RWPE2 (cell line): ENCODE measurements at regions not wholly inside any gene's neighbourhood (a gene's known extent, or its start where the extent isn't known, plus 50 kb on each side); places are given as distances from the start of the nearest gene placed in this dataset.

Experiments used
- ATAC-seq: fragments of 200-7000 bp; cut with Tn5 transposase; 3 replicates; pipeline ENCODE4 v1.9.1; 2021; ENCODE audit warnings: low read depth
- DNase-seq: peaks from one replicate; pipeline ENCODE4 v3.0.0-alpha.2; 2020; ENCODE audit warnings: low spot score
- H3K27ac ChIP-seq: fragments of 450-650 bp; 2 replicates; pipeline ENCODE4 v1.5.1; 2017; ENCODE audit warnings: mild to moderate bottlenecking; ENCODE audit not compliant: poor library complexity, severe bottlenecking
- H3K27me3 ChIP-seq: fragments of 250-450 bp; sonication (Bioruptor Pico); 2 replicates; pipeline ENCODE4 v1.5.1; 2021; ENCODE audit warnings: mild to moderate bottlenecking, moderate library complexity; ENCODE audit not compliant: insufficient read depth, poor library complexity, severe bottlenecking
- H3K36me3 ChIP-seq: fragments of 250-450 bp; sonication (Bioruptor Pico); 2 replicates; pipeline ENCODE4 v1.5.1; 2020; ENCODE audit warnings: low read depth, mild to moderate bottlenecking, moderate library complexity
- H3K4me1 ChIP-seq: fragments of 250-450 bp; sonication (Bioruptor Pico); 2 replicates; pipeline ENCODE4 v1.5.1; 2021; ENCODE audit warnings: mild to moderate bottlenecking, moderate library complexity; ENCODE audit not compliant: insufficient read depth, poor library complexity, severe bottlenecking
- H3K4me3 ChIP-seq: fragments of 250-450 bp; sonication (Bioruptor Pico); 2 replicates; pipeline ENCODE4 v1.5.1; 2021; ENCODE audit warnings: mild to moderate bottlenecking, moderate library complexity; ENCODE audit not compliant: severe bottlenecking
- H3K9me3 ChIP-seq: fragments of 250-450 bp; sonication (Bioruptor Pico); 2 replicates; pipeline ENCODE4 v1.5.1; 2021; ENCODE audit warnings: mild to moderate bottlenecking, moderate library complexity; ENCODE audit not compliant: severe bottlenecking
- CTCF ChIP-seq: fragments of 450-650 bp; IDR thresholded peaks from one replicate; pipeline ENCODE4 v1.5.1; 2017; ENCODE audit warnings: mild to moderate bottlenecking, moderate library complexity; ENCODE audit not compliant: poor library complexity, severe bottlenecking

GRCh38 chr6:165978476-165978875 is 189.2 kb downstream of the TBXT start:
- H3K27me3 ChIP-seq, result no peaks in the 10 kb centered on the region
- TF ChIP-seq CTCF, result no peak
- no peaks in the 10 kb centered on the region for H3K9me3 ChIP-seq
- H3K36me3 ChIP-seq, result no peaks in the 10 kb centered on the region
- DNase-seq (no peak), ATAC-seq (no peak)
- no peak overlapping the region for H3K4me3 ChIP-seq
- H3K4me1 ChIP-seq, result no peaks in the 10 kb centered on the region
- H3K27ac ChIP-seq, result no peak overlapping the region

GRCh38 chr6:165976684-165977083 is 191.0 kb downstream of the TBXT start:
- H3K36me3 ChIP-seq, result no peaks in the 10 kb centered on the region
- no peaks in the 10 kb centered on the region for H3K27me3 ChIP-seq
- H3K4me1 ChIP-seq, result no peaks in the 10 kb centered on the region
- ATAC-seq, result no peak
- no peak overlapping the region for H3K4me3 ChIP-seq
- no peak overlapping the region for H3K27ac ChIP-seq
- no peak for TF ChIP-seq CTCF
- no peaks in the 10 kb centered on the region for H3K9me3 ChIP-seq
- DNase-seq, result no peak

- H3K27ac ChIP-seq, result no peak overlapping the region
- no peak for DNase-seq
- no peak for TF ChIP-seq CTCF
Observed at GRCh38 chr6:165974817-165975216, 192.8 kb downstream of the TBXT start.

GRCh38 chr6:165973473-165973872 is 194.2 kb downstream of the TBXT start:
- no peaks in the 10 kb centered on the region for H3K36me3 ChIP-seq
- H3K27me3 ChIP-seq, result no peaks in the 10 kb centered on the region
- H3K4me3 ChIP-seq, result no peak overlapping the region
- DNase-seq, result no peak
- TF ChIP-seq CTCF, result no peak
- H3K27ac ChIP-seq, result no peak overlapping the region
- H3K9me3 ChIP-seq, result no peaks in the 10 kb centered on the region
- H3K4me1 ChIP-seq, result no peaks in the 10 kb centered on the region
- ATAC-seq, result no peak

More at GRCh38 chr6:165974817-165975216, 192.8 kb downstream of the TBXT start:
- H3K36me3 ChIP-seq, result no peaks in the 10 kb centered on the region
- H3K4me1 ChIP-seq, result no peaks in the 10 kb centered on the region
- H3K9me3 ChIP-seq, result no peaks in the 10 kb centered on the region
- ATAC-seq, result no peak
- H3K4me3 ChIP-seq, result no peak overlapping the region
- no peaks in the 10 kb centered on the region for H3K27me3 ChIP-seq

GRCh38 chr6:165972139-165972802 is 195.4 kb downstream of the TBXT start:
- no peaks in the 10 kb centered on the region for H3K27me3 ChIP-seq
- H3K4me3 ChIP-seq, result no peak overlapping the region
- H3K27ac ChIP-seq, result no peak overlapping the region
- DNase-seq, result no peak
- no peaks in the 10 kb centered on the region for H3K36me3 ChIP-seq
- no peaks in the 10 kb centered on the region for H3K4me1 ChIP-seq
- TF ChIP-seq CTCF, result no peak
- no peaks in the 10 kb centered on the region for H3K9me3 ChIP-seq
- ATAC-seq, result no peak
